Esophagus squamous epithelium (tissue), 4 donors: ENCODE measurements at regions not wholly inside any gene's neighbourhood (a gene's known extent, or its start where the extent isn't known, plus 50 kb on each side); places are given as distances from the start of the nearest gene placed in this dataset.

Experiments used
- CTCF ChIP-seq, 6 experiments: fragments of 450-650 bp in 4 of 6; fragments of 200-600 bp in 2 of 6; sonication (generic) in 2 of 6; IDR thresholded peaks; one replicate each; pipeline ENCODE4 v1.5.1; 2016 to 2019; ENCODE audit warnings: antibody characterized with exemption in 6 of 6, mild to moderate bottlenecking in 4 of 6, moderate library complexity in 4 of 6
- POLR2A ChIP-seq, 4 donors: fragments of 450-650 bp; IDR thresholded peaks; one replicate each; pipeline ENCODE4 v1.6.1; 2017; ENCODE audit warnings: antibody characterized with exemption in 4 of 4, mild to moderate bottlenecking in 4 of 4, moderate library complexity in 3 of 4

- TF ChIP-seq POLR2A (IDR thresholded peaks at IDR 0.05) (no peak), CTCF (IDR thresholded peaks at IDR 0.05) (no peak)
These were observed 399.7 kb downstream of the NPIPA8 start for GRCh38 chr16:17936766-17937402.
